ENCODE measurements at regions not wholly inside any gene's neighbourhood (a gene's known extent, or its start where the extent isn't known, plus 50 kb on each side); places are given as distances from the start of the nearest gene placed in this dataset.

- TF ChIP-seq CTCF (IDR thresholded peaks at IDR 0.05; ENCODE audit: low read depth, low read length), result no peak
- no peak for TF ChIP-seq MYC (IDR thresholded peaks at IDR 0.05; ENCODE audit: low read depth, low read length)
- no peak for TF ChIP-seq POLR2A (IDR thresholded peaks at IDR 0.05; ENCODE audit: extremely low read depth, insufficient read length)
- TF ChIP-seq, protein P1, sequence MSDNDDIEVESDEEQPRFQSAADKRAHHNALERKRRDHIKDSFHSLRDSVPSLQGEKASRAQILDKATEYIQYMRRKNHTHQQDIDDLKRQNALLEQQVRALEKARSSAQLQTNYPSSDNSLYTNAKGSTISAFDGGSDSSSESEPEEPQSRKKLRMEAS (IDR thresholded peaks at IDR 0.05; ENCODE audit: low read depth, low read length), result no peak
- DNase-seq (ENCODE audit: low read depth), result no peak
- H3K4me3 ChIP-seq (ENCODE audit: low read depth, low read length), result no peak overlapping the region
Measured at GRCh38 chr13:99809496-99809895, 162.1 kb downstream of the ZIC5 start.

GRCh38 chr13:99808786-99809185, 162.8 kb downstream of the ZIC5 start:
- no peak for DNase-seq (ENCODE audit: low read depth)
- TF ChIP-seq MYC (IDR thresholded peaks at IDR 0.05; ENCODE audit: low read depth, low read length), result no peak
- no peak for TF ChIP-seq POLR2A (IDR thresholded peaks at IDR 0.05; ENCODE audit: extremely low read depth, insufficient read length)
- no peak for TF ChIP-seq CTCF (IDR thresholded peaks at IDR 0.05; ENCODE audit: low read depth, low read length)
- no peak overlapping the region for H3K4me3 ChIP-seq (ENCODE audit: low read depth, low read length)

DNA sequence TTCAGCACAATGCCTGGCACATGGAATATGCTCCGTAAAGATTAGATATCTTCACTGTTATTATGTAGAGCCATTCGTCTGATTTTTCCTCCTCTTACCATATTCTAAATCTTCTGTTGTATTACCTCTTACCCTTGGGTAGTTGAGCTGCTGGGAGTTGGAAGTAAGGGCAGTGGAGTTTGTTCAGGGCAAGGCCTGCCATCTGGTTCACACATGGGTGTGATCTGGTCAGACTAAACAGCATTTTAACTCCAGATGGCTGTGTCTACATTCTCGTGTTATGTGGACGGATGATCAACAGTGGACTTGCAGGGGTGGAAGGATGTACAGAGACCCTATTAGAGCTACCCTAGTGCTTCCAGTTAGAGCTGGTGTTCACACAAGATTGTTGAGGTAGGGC, 164.9 kb downstream of the ZIC5 start:
- no peak for TF ChIP-seq CTCF (IDR thresholded peaks at IDR 0.05; ENCODE audit: low read depth, low read length)
- TF ChIP-seq MYC (IDR thresholded peaks at IDR 0.05; ENCODE audit: low read depth, low read length), result no peak
- TF ChIP-seq, protein P1 (IDR thresholded peaks at IDR 0.05; ENCODE audit: low read depth, low read length), result no peak
- no peak for DNase-seq (ENCODE audit: low read depth)
- no peak overlapping the region for H3K4me3 ChIP-seq (ENCODE audit: low read depth, low read length)

DNA sequence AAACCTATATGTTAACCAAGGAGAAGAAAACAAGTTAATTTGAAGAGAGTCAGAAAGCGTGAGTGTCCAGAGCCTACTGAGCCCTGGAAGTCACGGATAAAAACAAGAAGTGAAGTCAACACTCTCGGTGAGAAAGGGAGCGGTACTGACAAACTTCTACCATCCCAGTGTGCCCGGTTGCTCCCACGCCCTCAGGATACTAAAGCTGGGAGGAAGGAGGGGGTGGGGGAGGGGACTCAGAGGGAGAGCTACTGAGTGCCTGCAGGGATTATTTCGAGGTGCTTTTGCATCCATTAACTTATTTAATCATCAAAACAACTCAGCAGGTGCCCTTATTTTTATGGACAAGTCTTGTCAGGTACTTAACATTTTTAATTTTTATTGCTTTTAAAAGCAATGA, 166.2 kb downstream of the ZIC5 start:
- DNase-seq (ENCODE audit: low read depth), result no peak
- TF ChIP-seq MYC (IDR thresholded peaks at IDR 0.05; ENCODE audit: low read depth, low read length), result no peak
- TF ChIP-seq, protein P1 (IDR thresholded peaks at IDR 0.05; ENCODE audit: low read depth, low read length), result no peak
- no peak for TF ChIP-seq CTCF (IDR thresholded peaks at IDR 0.05; ENCODE audit: low read depth, low read length)
- TF ChIP-seq POLR2A (IDR thresholded peaks at IDR 0.05; ENCODE audit: extremely low read depth, insufficient read length), result no peak
- H3K4me3 ChIP-seq (ENCODE audit: low read depth, low read length), result no peak overlapping the region

- no peak for DNase-seq (ENCODE audit: low read depth)
- no peak overlapping the region for H3K4me3 ChIP-seq (ENCODE audit: low read depth, low read length)
- TF ChIP-seq CTCF (IDR thresholded peaks at IDR 0.05; ENCODE audit: low read depth, low read length) (no peak), POLR2A (IDR thresholded peaks at IDR 0.05; ENCODE audit: extremely low read depth, insufficient read length) (no peak), MYC (IDR thresholded peaks at IDR 0.05; ENCODE audit: low read depth, low read length) (no peak)
- TF ChIP-seq, protein P1 (IDR thresholded peaks at IDR 0.05; ENCODE audit: low read depth, low read length), result no peak
Measured at GRCh38 chr13:99803141-99803540, 168.4 kb downstream of the ZIC5 start.

GRCh38 chr13:99802416-99802815, 169.2 kb downstream of the ZIC5 start:
- DNase-seq (ENCODE audit: low read depth), result no peak
- TF ChIP-seq MYC (IDR thresholded peaks at IDR 0.05; ENCODE audit: low read depth, low read length) (no peak), POLR2A (IDR thresholded peaks at IDR 0.05; ENCODE audit: extremely low read depth, insufficient read length) (no peak), CTCF (IDR thresholded peaks at IDR 0.05; ENCODE audit: low read depth, low read length) (no peak)
- TF ChIP-seq, protein P1 (IDR thresholded peaks at IDR 0.05; ENCODE audit: low read depth, low read length), result no peak
- H3K4me3 ChIP-seq (ENCODE audit: low read depth, low read length), result no peak overlapping the region
